ENCODE measurements at regions not wholly inside any gene's neighbourhood (a gene's known extent, or its start where the extent isn't known, plus 50 kb on each side); places are given as distances from the start of the nearest gene placed in this dataset.
A peak's percentile ranks its signal among the peaks of the same experiment; 100 is the strongest.
"Not testable (repeated sequence)": the region's sequence is repeated elsewhere in the genome, so short reads cannot be mapped to it uniquely, and the experiment has no call there.

DNA sequence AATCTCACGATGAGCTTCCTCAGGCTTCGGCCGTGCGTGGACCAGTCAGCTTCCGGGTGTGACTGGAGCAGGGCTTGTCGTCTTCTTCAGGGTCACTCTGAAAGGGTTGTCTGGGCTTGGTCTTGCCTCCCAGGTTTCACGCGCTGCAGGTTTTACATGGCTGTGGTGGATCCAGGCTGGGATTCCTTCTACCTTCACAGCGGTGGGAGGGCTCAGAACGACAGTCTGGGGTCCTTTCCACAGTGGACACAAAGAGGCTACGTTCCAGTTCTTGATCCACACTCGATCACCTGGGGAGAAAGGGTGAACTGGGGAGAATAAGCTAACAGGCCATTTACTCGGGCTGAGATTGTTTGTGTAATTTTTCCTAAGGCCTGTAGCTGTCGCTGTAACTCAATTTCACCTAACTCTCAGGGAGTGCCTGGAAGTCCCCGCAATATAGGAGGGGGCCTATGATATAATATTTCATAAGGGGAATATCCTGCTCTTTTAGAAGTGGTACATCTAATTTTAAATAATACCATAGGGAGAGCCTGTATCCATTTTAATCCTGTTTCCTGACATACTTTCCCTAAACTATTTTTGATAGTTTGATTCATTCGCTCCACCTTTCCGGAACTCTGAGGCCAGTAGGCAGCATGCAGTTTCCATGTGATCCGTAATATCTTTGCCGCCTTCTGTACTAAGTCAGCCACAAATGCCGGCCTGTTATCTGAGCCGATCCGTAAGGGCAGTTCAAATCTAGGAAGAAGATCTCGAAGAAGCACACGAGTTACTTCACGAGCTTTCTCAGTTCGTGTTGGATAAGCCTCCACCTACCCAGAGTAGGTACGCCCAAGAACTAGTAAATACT is 97.4 kb upstream of the ZNF195 start:
- TF ChIP-seq, protein P1, sequence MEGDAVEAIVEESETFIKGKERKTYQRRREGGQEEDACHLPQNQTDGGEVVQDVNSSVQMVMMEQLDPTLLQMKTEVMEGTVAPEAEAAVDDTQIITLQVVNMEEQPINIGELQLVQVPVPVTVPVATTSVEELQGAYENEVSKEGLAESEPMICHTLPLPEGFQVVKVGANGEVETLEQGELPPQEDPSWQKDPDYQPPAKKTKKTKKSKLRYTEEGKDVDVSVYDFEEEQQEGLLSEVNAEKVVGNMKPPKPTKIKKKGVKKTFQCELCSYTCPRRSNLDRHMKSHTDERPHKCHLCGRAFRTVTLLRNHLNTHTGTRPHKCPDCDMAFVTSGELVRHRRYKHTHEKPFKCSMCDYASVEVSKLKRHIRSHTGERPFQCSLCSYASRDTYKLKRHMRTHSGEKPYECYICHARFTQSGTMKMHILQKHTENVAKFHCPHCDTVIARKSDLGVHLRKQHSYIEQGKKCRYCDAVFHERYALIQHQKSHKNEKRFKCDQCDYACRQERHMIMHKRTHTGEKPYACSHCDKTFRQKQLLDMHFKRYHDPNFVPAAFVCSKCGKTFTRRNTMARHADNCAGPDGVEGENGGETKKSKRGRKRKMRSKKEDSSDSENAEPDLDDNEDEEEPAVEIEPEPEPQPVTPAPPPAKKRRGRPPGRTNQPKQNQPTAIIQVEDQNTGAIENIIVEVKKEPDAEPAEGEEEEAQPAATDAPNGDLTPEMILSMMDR (IDR thresholded peaks at IDR 0.05; ENCODE audit: extremely low read depth, low read depth, low read length): peak; percentile 28
- not testable (repeated sequence) for H3K4me1 ChIP-seq (ENCODE audit: insufficient read depth, low read length); H3K4me3 ChIP-seq (ENCODE audit: insufficient read depth, low read length); H3K27ac ChIP-seq (ENCODE audit: low read depth, low read length); DNase-seq (ENCODE audit: insufficient read length, low spot score, missing footprints); H3K79me2 ChIP-seq (ENCODE audit: insufficient read depth, low read length); H3K9me3 ChIP-seq (ENCODE audit: low read depth, low read length); H2AFZ ChIP-seq (ENCODE audit: low read length); H3K27me3 ChIP-seq (ENCODE audit: insufficient read depth, low read length); H3K36me3 ChIP-seq (ENCODE audit: insufficient read depth, low read length); H4K20me1 ChIP-seq (ENCODE audit: insufficient read depth, low read length); H3K4me2 ChIP-seq (ENCODE audit: insufficient read depth, low read length)

DNA sequence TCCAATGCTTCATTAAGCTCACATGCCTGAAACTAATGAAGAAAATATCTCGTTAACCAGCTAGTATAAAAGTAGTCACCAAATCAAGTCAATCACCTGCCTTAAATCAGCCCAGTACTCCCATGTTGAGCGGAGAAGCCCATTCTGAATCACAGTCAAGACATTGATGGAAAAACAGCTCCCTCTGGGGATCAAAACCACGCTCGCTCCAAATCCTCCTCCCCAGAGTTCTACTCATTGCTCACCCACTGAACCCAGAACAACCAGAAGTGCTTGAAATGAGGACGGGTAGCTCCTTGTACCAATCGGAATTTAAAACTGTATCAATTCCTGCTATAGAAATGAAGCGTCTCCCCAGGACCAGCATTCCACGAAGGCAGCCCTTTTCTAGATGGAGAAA is 90.0 kb upstream of the ZNF195 start:
- not testable (repeated sequence) for H3K27me3 ChIP-seq (ENCODE audit: insufficient read depth, low read length); H3K4me3 ChIP-seq (ENCODE audit: insufficient read depth, low read length); H3K4me1 ChIP-seq (ENCODE audit: insufficient read depth, low read length); DNase-seq (ENCODE audit: insufficient read length, low spot score, missing footprints); H4K20me1 ChIP-seq (ENCODE audit: insufficient read depth, low read length); H3K9me3 ChIP-seq (ENCODE audit: low read depth, low read length); H2AFZ ChIP-seq (ENCODE audit: low read length); H3K36me3 ChIP-seq (ENCODE audit: insufficient read depth, low read length); H3K4me2 ChIP-seq (ENCODE audit: insufficient read depth, low read length); H3K79me2 ChIP-seq (ENCODE audit: insufficient read depth, low read length); H3K27ac ChIP-seq (ENCODE audit: low read depth, low read length)

DNA sequence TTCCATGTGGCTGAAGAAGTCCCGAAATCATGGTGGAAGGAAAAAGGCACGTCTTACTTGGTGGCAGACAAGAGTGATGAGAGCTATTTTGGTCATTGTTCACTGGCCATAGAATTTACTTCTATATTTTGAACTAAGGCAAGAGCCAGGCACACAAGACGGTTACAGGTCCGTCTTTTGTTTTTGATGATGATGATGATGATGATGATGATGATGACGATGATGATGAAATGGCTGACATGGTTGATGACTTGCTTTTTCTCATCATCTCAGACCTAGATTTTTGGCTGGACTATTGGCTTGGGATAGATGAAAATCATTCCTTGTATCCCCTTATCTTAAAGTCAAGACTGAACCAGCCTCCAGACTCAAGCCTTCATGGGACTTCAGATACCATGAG is 88.7 kb upstream of the ZNF195 start:
- H3K4me1 ChIP-seq (ENCODE audit: insufficient read depth, low read length); H4K20me1 ChIP-seq (ENCODE audit: insufficient read depth, low read length); DNase-seq (ENCODE audit: insufficient read length, low spot score, missing footprints); H3K27me3 ChIP-seq (ENCODE audit: insufficient read depth, low read length); H3K27ac ChIP-seq (ENCODE audit: low read depth, low read length); H3K36me3 ChIP-seq (ENCODE audit: insufficient read depth, low read length); H3K79me2 ChIP-seq (ENCODE audit: insufficient read depth, low read length); H3K4me2 ChIP-seq (ENCODE audit: insufficient read depth, low read length); H3K9me3 ChIP-seq (ENCODE audit: low read depth, low read length); H3K4me3 ChIP-seq (ENCODE audit: insufficient read depth, low read length); H2AFZ ChIP-seq (ENCODE audit: low read length): not testable (repeated sequence)

DNA sequence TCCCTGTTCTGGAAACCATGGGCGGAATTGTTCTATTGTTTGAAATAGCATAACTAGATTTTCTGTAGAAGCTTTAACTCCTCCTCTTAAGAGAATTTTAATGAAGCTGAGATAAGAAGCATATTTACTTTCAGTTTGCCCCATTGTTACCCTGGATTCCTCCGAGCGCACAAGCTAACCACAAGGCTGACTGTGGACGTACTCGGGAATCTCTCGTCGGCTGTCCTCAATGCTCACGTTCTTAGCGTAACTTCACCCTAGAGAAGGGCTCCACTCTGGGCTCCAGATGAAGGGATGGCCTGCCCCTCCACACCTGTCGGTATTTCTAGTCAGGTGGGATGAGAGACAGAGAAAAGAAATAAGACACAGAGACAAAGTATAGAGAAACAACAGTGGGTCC is 76.7 kb upstream of the ZNF195 start:
- not testable (repeated sequence) for H3K9me3 ChIP-seq (ENCODE audit: low read depth, low read length); H3K4me1 ChIP-seq (ENCODE audit: insufficient read depth, low read length); H3K4me3 ChIP-seq (ENCODE audit: insufficient read depth, low read length); H3K36me3 ChIP-seq (ENCODE audit: insufficient read depth, low read length); H3K79me2 ChIP-seq (ENCODE audit: insufficient read depth, low read length); H2AFZ ChIP-seq (ENCODE audit: low read length); DNase-seq (ENCODE audit: insufficient read length, low spot score, missing footprints); H3K27ac ChIP-seq (ENCODE audit: low read depth, low read length); H4K20me1 ChIP-seq (ENCODE audit: insufficient read depth, low read length)
- H3K27me3 ChIP-seq (ENCODE audit: insufficient read depth, low read length): peaks cover 28% of the 10 kb centered on the region
- H3K4me2 ChIP-seq (ENCODE audit: insufficient read depth, low read length): peak overlapping the region; percentile 69

DNA sequence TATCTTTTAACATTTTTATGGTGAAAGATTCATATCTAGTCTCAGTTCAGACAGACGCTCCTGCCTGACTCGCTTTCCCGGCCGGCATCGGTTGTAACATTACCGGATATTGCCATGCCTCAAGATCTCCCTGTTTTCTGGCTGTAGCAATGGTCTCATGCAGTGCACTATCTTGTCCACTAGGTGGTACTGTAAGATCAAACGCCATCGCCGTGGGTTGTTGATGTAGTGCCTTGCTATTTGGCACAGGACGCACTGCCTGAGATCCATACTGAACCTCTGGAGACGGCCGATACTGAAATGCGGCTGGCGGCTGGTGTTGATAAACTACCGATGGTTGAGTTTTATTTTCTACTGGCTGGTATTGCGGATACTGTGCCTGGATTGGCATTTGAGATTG is 75.9 kb upstream of the ZNF195 start:
- H3K36me3 ChIP-seq (ENCODE audit: insufficient read depth, low read length); H2AFZ ChIP-seq (ENCODE audit: low read length); H3K4me3 ChIP-seq (ENCODE audit: insufficient read depth, low read length); H3K4me1 ChIP-seq (ENCODE audit: insufficient read depth, low read length); H3K27ac ChIP-seq (ENCODE audit: low read depth, low read length); H4K20me1 ChIP-seq (ENCODE audit: insufficient read depth, low read length); H3K79me2 ChIP-seq (ENCODE audit: insufficient read depth, low read length); H3K9me3 ChIP-seq (ENCODE audit: low read depth, low read length); DNase-seq (ENCODE audit: insufficient read length, low spot score, missing footprints): not testable (repeated sequence)
- TF ChIP-seq, protein P1 (IDR thresholded peaks at IDR 0.05; ENCODE audit: extremely low read depth, low read depth, low read length): peak; percentile 67
- peaks cover 28% of the 10 kb centered on the region for H3K27me3 ChIP-seq (ENCODE audit: insufficient read depth, low read length)
- H3K4me2 ChIP-seq (ENCODE audit: insufficient read depth, low read length): peak overlapping the region; percentile 69

DNA sequence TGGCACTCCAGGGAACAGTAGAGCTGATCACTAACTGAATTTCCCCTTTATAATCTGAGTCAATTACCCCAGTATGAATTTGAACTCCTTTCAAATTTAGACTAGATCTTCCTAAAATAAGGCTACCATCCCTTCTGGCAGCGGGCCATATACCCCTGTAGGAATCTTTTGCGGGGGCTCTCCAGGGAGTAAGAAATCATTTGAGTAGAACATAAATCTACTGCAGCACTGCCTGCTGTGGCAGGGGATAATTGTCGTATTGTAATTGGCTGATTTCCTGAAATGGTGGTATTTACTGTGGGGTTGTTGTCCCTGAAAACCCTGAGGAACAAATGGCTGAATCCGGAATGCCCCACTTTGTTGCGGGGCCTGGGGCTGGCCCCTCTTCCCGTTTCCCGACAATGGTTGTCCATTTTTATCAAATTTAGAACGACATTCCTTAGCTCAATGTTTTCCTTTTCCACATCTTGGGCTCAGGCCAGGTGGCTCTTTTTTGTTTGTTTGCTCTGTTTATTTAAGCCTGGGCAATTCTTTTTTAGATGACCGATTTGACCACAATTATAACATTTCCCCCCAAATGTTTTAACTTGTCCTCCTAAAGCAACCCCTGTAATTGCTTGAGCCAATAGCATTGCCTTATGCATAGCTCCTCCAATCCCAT is 74.8 kb upstream of the ZNF195 start:
- H3K27ac ChIP-seq (ENCODE audit: low read depth, low read length); H3K4me3 ChIP-seq (ENCODE audit: insufficient read depth, low read length); H2AFZ ChIP-seq (ENCODE audit: low read length); H3K4me2 ChIP-seq (ENCODE audit: insufficient read depth, low read length); H3K79me2 ChIP-seq (ENCODE audit: insufficient read depth, low read length); DNase-seq (ENCODE audit: insufficient read length, low spot score, missing footprints); H3K9me3 ChIP-seq (ENCODE audit: low read depth, low read length); H3K36me3 ChIP-seq (ENCODE audit: insufficient read depth, low read length); H3K4me1 ChIP-seq (ENCODE audit: insufficient read depth, low read length); H4K20me1 ChIP-seq (ENCODE audit: insufficient read depth, low read length): not testable (repeated sequence)
- H3K27me3 ChIP-seq (ENCODE audit: insufficient read depth, low read length): peaks cover 28% of the 10 kb centered on the region

DNA sequence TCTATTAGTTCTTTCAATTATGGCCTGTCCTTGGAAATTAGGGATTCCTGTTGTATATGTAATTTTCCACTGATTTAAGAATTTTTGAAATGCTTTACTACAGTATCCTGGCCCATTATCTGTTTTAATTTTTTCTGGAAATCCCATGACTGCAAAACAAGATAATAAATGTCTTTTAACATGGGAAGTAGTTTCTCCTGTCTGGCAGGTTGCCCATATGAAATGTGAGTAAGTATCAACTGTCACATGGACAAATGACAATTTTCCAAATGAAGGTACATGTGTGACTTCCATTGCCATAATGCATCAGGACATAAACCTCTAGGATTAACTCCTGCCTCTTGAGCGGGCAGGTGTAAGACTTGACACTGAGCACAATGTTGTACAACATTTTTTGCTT is 71.9 kb upstream of the ZNF195 start:
- not testable (repeated sequence) for H3K9me3 ChIP-seq (ENCODE audit: low read depth, low read length); DNase-seq (ENCODE audit: insufficient read length, low spot score, missing footprints); H3K27ac ChIP-seq (ENCODE audit: low read depth, low read length); H3K4me3 ChIP-seq (ENCODE audit: insufficient read depth, low read length); H2AFZ ChIP-seq (ENCODE audit: low read length); H3K4me1 ChIP-seq (ENCODE audit: insufficient read depth, low read length); H3K79me2 ChIP-seq (ENCODE audit: insufficient read depth, low read length); H4K20me1 ChIP-seq (ENCODE audit: insufficient read depth, low read length); H3K36me3 ChIP-seq (ENCODE audit: insufficient read depth, low read length); H3K4me2 ChIP-seq (ENCODE audit: insufficient read depth, low read length)
- H3K27me3 ChIP-seq (ENCODE audit: insufficient read depth, low read length): peaks cover 23% of the 10 kb centered on the region

Data from osteoblast (primary cell).